ENCODE measurements at regions not wholly inside any gene's neighbourhood (a gene's known extent, or its start where the extent isn't known, plus 50 kb on each side); places are given as distances from the start of the nearest gene placed in this dataset.

GRCh38 chr18:46395795-46396194 is 261.2 kb downstream of the LOXHD1 start:
- Histone ChIP-seq H3K27ac (ENCODE audit: low read depth in 1 of 2, low read length in 2 of 2) (no peak overlapping the region), H3K4me3 (ENCODE audit: low read depth in 1 of 3, low read length in 3 of 3) (no peak overlapping the region), H3K9ac (ENCODE audit: low read depth in 1 of 2, low read length in 2 of 2) (no peak overlapping the region), H3K36me3 (ENCODE audit: control insufficient read depth in 4 of 4, insufficient read depth in 3 of 4, low read depth in 1 of 4, low read length in 3 of 4) (no peaks in the 10 kb centered on the region), H3K27me3 (ENCODE audit: control insufficient read depth in 4 of 4, insufficient read depth in 4 of 4, low read length in 3 of 4) (no peaks in the 10 kb centered on the region), H3K9me3 (ENCODE audit: control insufficient read depth in 4 of 4, low read length in 3 of 4) (no peaks in the 10 kb centered on the region), H3K4me1 (ENCODE audit: control insufficient read depth in 4 of 4, insufficient read depth in 4 of 4, low read length in 3 of 4) (peaks cover 0 to 4% (median 0%) of the 10 kb centered on the region in 4 donors)
- TF ChIP-seq HNF4A (conservative IDR thresholded peaks at IDR 0.05) (no peak), JUND (IDR thresholded peaks at IDR 0.05) (no peak), RXRA (IDR thresholded peaks at IDR 0.05) (no peak), FOXA1 (IDR thresholded peaks at IDR 0.05) (no peak), EGR1 (IDR thresholded peaks at IDR 0.05; ENCODE audit: low read depth in 2 of 2) (no peak), GABPA (IDR thresholded peaks at IDR 0.05 in 1 of 2, conservative IDR thresholded peaks at IDR 0.05 in 1 of 2) (no peak), TAF1 (conservative IDR thresholded peaks at IDR 0.05) (no peak), ZBTB33 (IDR thresholded peaks at IDR 0.05) (no peak), MAX (IDR thresholded peaks at IDR 0.05) (no peak), NR2F2 (IDR thresholded peaks at IDR 0.05) (no peak), RAD21 (IDR thresholded peaks at IDR 0.05) (no peak), ATF3 (IDR thresholded peaks at IDR 0.05) (no peak), YY1 (IDR thresholded peaks at IDR 0.05) (no peak), FOXA2 (IDR thresholded peaks at IDR 0.05) (no peak), CTCF (IDR thresholded peaks at IDR 0.05; ENCODE audit: low read depth, low read length, missing input control) (no peak), HNF4G (IDR thresholded peaks at IDR 0.05) (no peak)
- DNase-seq (ENCODE audit: low spot score) = no peak
- 95% methylated on average over 4 of the region's 4 CpGs for WGBS

GRCh38 chr18:46397174-46397573 is 259.8 kb downstream of the LOXHD1 start:
- H3K27ac ChIP-seq (ENCODE audit: low read depth in 1 of 2, low read length in 2 of 2) = no peak overlapping the region
- H3K36me3 ChIP-seq (ENCODE audit: control insufficient read depth in 4 of 4, insufficient read depth in 3 of 4, low read depth in 1 of 4, low read length in 3 of 4) = no peaks in the 10 kb centered on the region
- DNase-seq (ENCODE audit: low spot score) = no peak
- H3K9ac ChIP-seq (ENCODE audit: low read depth in 1 of 2, low read length in 2 of 2) = no peak overlapping the region
- no peaks in the 10 kb centered on the region for H3K27me3 ChIP-seq (ENCODE audit: control insufficient read depth in 4 of 4, insufficient read depth in 4 of 4, low read length in 3 of 4)
- TF ChIP-seq RXRA (IDR thresholded peaks at IDR 0.05) (no peak), HNF4G (IDR thresholded peaks at IDR 0.05) (no peak), TAF1 (conservative IDR thresholded peaks at IDR 0.05) (no peak), EGR1 (IDR thresholded peaks at IDR 0.05; ENCODE audit: low read depth in 2 of 2) (no peak), GABPA (IDR thresholded peaks at IDR 0.05 in 1 of 2, conservative IDR thresholded peaks at IDR 0.05 in 1 of 2) (no peak), ZBTB33 (IDR thresholded peaks at IDR 0.05) (no peak), NR2F2 (IDR thresholded peaks at IDR 0.05) (no peak), RAD21 (IDR thresholded peaks at IDR 0.05) (no peak), REST (IDR thresholded peaks at IDR 0.05) (no peak), YY1 (IDR thresholded peaks at IDR 0.05) (no peak), JUND (IDR thresholded peaks at IDR 0.05) (no peak), FOXA1 (IDR thresholded peaks at IDR 0.05) (no peak), SP1 (IDR thresholded peaks at IDR 0.05) (no peak), HNF4A (conservative IDR thresholded peaks at IDR 0.05) (no peak), ATF3 (IDR thresholded peaks at IDR 0.05) (no peak), FOXA2 (IDR thresholded peaks at IDR 0.05) (no peak), MAX (IDR thresholded peaks at IDR 0.05) (no peak), CTCF (IDR thresholded peaks at IDR 0.05; ENCODE audit: low read depth, low read length, missing input control) (no peak)
- no peaks in the 10 kb centered on the region for H3K9me3 ChIP-seq (ENCODE audit: control insufficient read depth in 4 of 4, low read length in 3 of 4)
- H3K4me3 ChIP-seq (ENCODE audit: low read depth in 1 of 3, low read length in 3 of 3) = no peak overlapping the region
- peaks cover 0 to 4% (median 0%) of the 10 kb centered on the region in 4 donors for H3K4me1 ChIP-seq (ENCODE audit: control insufficient read depth in 4 of 4, insufficient read depth in 4 of 4, low read length in 3 of 4)

Data from liver (tissue), 8 donors.